GM21717 (cell line): ENCODE measurements at regions not wholly inside any gene's neighbourhood (a gene's known extent, or its start where the extent isn't known, plus 50 kb on each side); places are given as distances from the start of the nearest gene placed in this dataset.
"Not testable (repeated sequence)": the region's sequence is repeated elsewhere in the genome, so short reads cannot be mapped to it uniquely, and the experiment has no call there.

Experiments
- ATAC-seq: cut with Tn5 transposase; IDR thresholded peaks from one replicate; pipeline ENCODE4 v1.9.1; 2021; ENCODE audit warnings: mild to moderate bottlenecking, moderate library complexity; ENCODE audit not compliant: unreplicated experiment

- no peak for ATAC-seq
Measured at GRCh38 chr3:127069814-127070440, 87.0 kb downstream of the PLXNA1 start.

- no peak for ATAC-seq
Measured at GRCh38 chr3:127070776-127071175, 87.9 kb downstream of the PLXNA1 start.

GRCh38 chr3:127071597-127072001, 88.7 kb downstream of the PLXNA1 start:
- no peak for ATAC-seq

- no peak for ATAC-seq
Measured at GRCh38 chr3:127072221-127072771, 89.4 kb downstream of the PLXNA1 start.

- no peak for ATAC-seq
Measured at GRCh38 chr3:127072971-127073783, 90.3 kb downstream of the PLXNA1 start.

- ATAC-seq, result no peak
Measured at GRCh38 chr3:127073941-127074820, 91.3 kb downstream of the PLXNA1 start.

- ATAC-seq, result peak; percentile 65
Measured at GRCh38 chr3:127074900-127075360, 92.0 kb downstream of the PLXNA1 start.

- not testable (repeated sequence) for ATAC-seq
Measured at GRCh38 chr3:127076166-127076992, 93.5 kb downstream of the PLXNA1 start.

GRCh38 chr3:127077068-127077467, 94.2 kb downstream of the PLXNA1 start:
- ATAC-seq, result no peak

GRCh38 chr3:127077505-127078064, 94.7 kb downstream of the PLXNA1 start:
- no peak for ATAC-seq

- no peak for ATAC-seq
Measured at GRCh38 chr3:127078626-127079025, 95.7 kb downstream of the PLXNA1 start.

GRCh38 chr3:127079211-127079610, 96.3 kb downstream of the PLXNA1 start:
- no peak for ATAC-seq

- ATAC-seq, result no peak
Measured at GRCh38 chr3:127081001-127081720, 98.2 kb downstream of the PLXNA1 start.

- no peak for ATAC-seq
Measured at GRCh38 chr3:127082066-127082465, 99.2 kb downstream of the PLXNA1 start.

GRCh38 chr3:127083778-127084397, 101.0 kb downstream of the PLXNA1 start:
- no peak for ATAC-seq

- no peak for ATAC-seq
Measured at GRCh38 chr3:127084401-127084990, 101.6 kb downstream of the PLXNA1 start.

GRCh38 chr3:127085576-127085975, 102.7 kb downstream of the PLXNA1 start:
- no peak for ATAC-seq

- not testable (repeated sequence) for ATAC-seq
Measured at GRCh38 chr3:127086591-127086990, 103.7 kb downstream of the PLXNA1 start.
